ENCODE measurements at regions not wholly inside any gene's neighbourhood (a gene's known extent, or its start where the extent isn't known, plus 50 kb on each side); places are given as distances from the start of the nearest gene placed in this dataset.

- Histone ChIP-seq H3K27me3 (ENCODE audit: control insufficient read depth, insufficient read depth, low read length, poor library complexity, severe bottlenecking) (peaks cover 5% of the 10 kb centered on the region), H3K4me1 (ENCODE audit: control insufficient read depth, insufficient read depth, low read length) (no peaks in the 10 kb centered on the region), H3K36me3 (ENCODE audit: control insufficient read depth, insufficient read depth, low read length) (no peaks in the 10 kb centered on the region), H3K9me3 (ENCODE audit: control insufficient read depth, low read length) (no peaks in the 10 kb centered on the region), H3K27ac (ENCODE audit: insufficient read depth, low read depth, low read length, poor library complexity, severe bottlenecking) (no peak overlapping the region), H3K4me3 (ENCODE audit: insufficient read depth, low read depth, low read length) (no peak overlapping the region)
- WGBS, 2 experiments, result 76 to 85% methylated on average over 3 of the region's 3 CpGs
Observed at GRCh38 chr5:77832938-77833337, 56.8 kb upstream of the TBCA start.

GRCh38 chr5:77832166-77832770 is 56.1 kb upstream of the TBCA start:
- peaks cover 5% of the 10 kb centered on the region for H3K27me3 ChIP-seq (ENCODE audit: control insufficient read depth, insufficient read depth, low read length, poor library complexity, severe bottlenecking)
- WGBS, 2 experiments, result 84 to 85% methylated on average over 4 to 5 of the region's 5 CpGs

GRCh38 chr5:77828445-77828844 is 52.3 kb upstream of the TBCA start:
- H3K9me3 ChIP-seq (ENCODE audit: control insufficient read depth, low read length), result no peaks in the 10 kb centered on the region
- no peaks in the 10 kb centered on the region for H3K27me3 ChIP-seq (ENCODE audit: control insufficient read depth, insufficient read depth, low read length, poor library complexity, severe bottlenecking)
- H3K4me3 ChIP-seq (ENCODE audit: insufficient read depth, low read depth, low read length), result no peak overlapping the region
- H3K4me1 ChIP-seq (ENCODE audit: control insufficient read depth, insufficient read depth, low read length), result peaks cover 9% of the 10 kb centered on the region
- no peaks in the 10 kb centered on the region for H3K36me3 ChIP-seq (ENCODE audit: control insufficient read depth, insufficient read depth, low read length)
- H3K27ac ChIP-seq (ENCODE audit: insufficient read depth, low read depth, low read length, poor library complexity, severe bottlenecking), result no peak overlapping the region
- WGBS, 2 experiments, result 86 to 94% methylated on average over 1 to 2 of the region's 3 CpGs

More at GRCh38 chr5:77832166-77832770, 56.1 kb upstream of the TBCA start:
- Histone ChIP-seq H3K4me1 (ENCODE audit: control insufficient read depth, insufficient read depth, low read length) (no peaks in the 10 kb centered on the region), H3K36me3 (ENCODE audit: control insufficient read depth, insufficient read depth, low read length) (no peaks in the 10 kb centered on the region), H3K4me3 (ENCODE audit: insufficient read depth, low read depth, low read length) (no peak overlapping the region), H3K27ac (ENCODE audit: insufficient read depth, low read depth, low read length, poor library complexity, severe bottlenecking) (no peak overlapping the region), H3K9me3 (ENCODE audit: control insufficient read depth, low read length) (no peaks in the 10 kb centered on the region)
